HL-60 (cell line): ENCODE measurements at regions not wholly inside any gene's neighbourhood (a gene's known extent, or its start where the extent isn't known, plus 50 kb on each side); places are given as distances from the start of the nearest gene placed in this dataset.

Experiments used
- CTCF ChIP-seq: IDR thresholded peaks from one replicate; pipeline ENCODE4 v1.5.1; 2011; ENCODE audit warnings: low read length, control low read depth, inconsistent platforms; ENCODE audit not compliant: insufficient read depth
- POLR2AphosphoS5 ChIP-seq: IDR thresholded peaks from 2 replicates; pipeline ENCODE4 v1.6.1; 2012; ENCODE audit warnings: low read depth
- REST ChIP-seq: IDR thresholded peaks from 2 replicates; pipeline ENCODE4 v1.6.1; 2012; ENCODE audit warnings: low read depth; ENCODE audit not compliant: insufficient replicate concordance

DNA sequence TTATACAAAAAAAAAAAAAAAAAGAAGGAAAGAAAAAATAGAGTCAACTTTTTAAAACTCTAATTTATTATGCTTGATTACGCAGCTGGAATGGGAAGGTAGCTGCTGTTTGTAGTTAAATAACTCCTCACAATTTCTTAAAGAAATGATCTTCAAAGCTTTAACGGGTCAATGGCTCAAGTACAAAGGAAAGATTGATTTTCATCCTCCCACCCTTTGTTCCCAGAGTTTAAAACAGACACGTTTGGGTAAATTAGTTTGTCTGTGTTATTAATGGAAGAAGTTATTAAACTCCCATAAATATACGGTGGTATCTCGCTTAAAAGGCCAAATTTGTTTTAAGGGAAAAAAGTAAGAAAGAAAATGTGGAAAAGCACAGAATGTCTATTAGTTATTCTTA lies 179.3 kb downstream of the EMX2 start:
- TF ChIP-seq POLR2AphosphoS5 (no peak), CTCF (no peak), REST (no peak)
